GM12874 (cell line): ENCODE measurements at regions not wholly inside any gene's neighbourhood (a gene's known extent, or its start where the extent isn't known, plus 50 kb on each side); places are given as distances from the start of the nearest gene placed in this dataset.

ENCODE experiments used
- CTCF ChIP-seq: IDR thresholded peaks from 2 replicates; pipeline ENCODE4 v1.5.1; 2011; ENCODE audit warnings: low read depth, mild to moderate bottlenecking, control low read depth, low read length, moderate library complexity; ENCODE audit not compliant: insufficient read depth

GRCh38 chr10:107545717-107546116 is 381.2 kb upstream of the SORCS1 start:
- no peak for TF ChIP-seq CTCF

- no peak for TF ChIP-seq CTCF
Measured at GRCh38 chr10:107544706-107545520, 380.4 kb upstream of the SORCS1 start.

GRCh38 chr10:107542607-107543006 is 378.1 kb upstream of the SORCS1 start:
- no peak for TF ChIP-seq CTCF

- TF ChIP-seq CTCF, result no peak
Measured at GRCh38 chr10:107542016-107542415, 377.5 kb upstream of the SORCS1 start.

GRCh38 chr10:107540981-107541380 is 376.5 kb upstream of the SORCS1 start:
- TF ChIP-seq CTCF, result no peak

- TF ChIP-seq CTCF, result no peak
Measured at GRCh38 chr10:107529350-107529749, 364.8 kb upstream of the SORCS1 start.

- no peak for TF ChIP-seq CTCF
Measured at GRCh38 chr10:107520348-107520747, 355.8 kb upstream of the SORCS1 start.
